Eye (tissue), 1 donor: ENCODE measurements at regions not wholly inside any gene's neighbourhood (a gene's known extent, or its start where the extent isn't known, plus 50 kb on each side); places are given as distances from the start of the nearest gene placed in this dataset.

ENCODE experiments used
- DNase-seq: peaks from one replicate; pipeline ENCODE4 v3.0.0-alpha.2; 2015

- DNase-seq = peak; percentile 71
Observed at GRCh38 chr9:16099732-16100536, 547.1 kb downstream of the CCDC171 start.

- peak; percentile 89 for DNase-seq
Observed at GRCh38 chr9:16100537-16101091, 547.8 kb downstream of the CCDC171 start.

GRCh38 chr9:16102154-16102553, 549.3 kb downstream of the CCDC171 start:
- no peak for DNase-seq

GRCh38 chr9:16103620-16104397, 551.0 kb downstream of the CCDC171 start:
- peak; percentile 71 for DNase-seq

GRCh38 chr9:16105168-16106020, 552.6 kb downstream of the CCDC171 start:
- DNase-seq = peak; percentile 59

GRCh38 chr9:16106021-16106571, 553.3 kb downstream of the CCDC171 start:
- peak; percentile 82 for DNase-seq

- no peak for DNase-seq
Observed at GRCh38 chr9:16112116-16112515, 559.3 kb downstream of the CCDC171 start.

GRCh38 chr9:16115994-16116393, 563.2 kb downstream of the CCDC171 start:
- DNase-seq = no peak

- DNase-seq = no peak
Observed at GRCh38 chr9:16118043-16118442, 565.2 kb downstream of the CCDC171 start.

GRCh38 chr9:16119261-16120230, 566.7 kb downstream of the CCDC171 start:
- DNase-seq = no peak

- no peak for DNase-seq
Observed at GRCh38 chr9:16120231-16120641, 567.4 kb downstream of the CCDC171 start.

- DNase-seq = no peak
Observed at GRCh38 chr9:16120727-16121126, 567.9 kb downstream of the CCDC171 start.

- DNase-seq = no peak
Observed at GRCh38 chr9:16121168-16121567, 568.3 kb downstream of the CCDC171 start.

- DNase-seq = no peak
Observed at GRCh38 chr9:16121601-16122286, 568.9 kb downstream of the CCDC171 start.

- no peak for DNase-seq
Observed at GRCh38 chr9:16125629-16126028, 572.8 kb downstream of the CCDC171 start.

GRCh38 chr9:16126042-16126441, 573.2 kb downstream of the CCDC171 start:
- DNase-seq = no peak

GRCh38 chr9:16128003-16128402, 575.2 kb downstream of the CCDC171 start:
- no peak for DNase-seq

- DNase-seq = no peak
Observed at GRCh38 chr9:16131264-16131663, 578.4 kb downstream of the CCDC171 start.

GRCh38 chr9:16132513-16132912, 579.7 kb downstream of the CCDC171 start:
- DNase-seq = no peak

- DNase-seq = no peak
Observed at GRCh38 chr9:16133032-16133431, 580.2 kb downstream of the CCDC171 start.
